ENCODE measurements at regions not wholly inside any gene's neighbourhood (a gene's known extent, or its start where the extent isn't known, plus 50 kb on each side); places are given as distances from the start of the nearest gene placed in this dataset.

DNA sequence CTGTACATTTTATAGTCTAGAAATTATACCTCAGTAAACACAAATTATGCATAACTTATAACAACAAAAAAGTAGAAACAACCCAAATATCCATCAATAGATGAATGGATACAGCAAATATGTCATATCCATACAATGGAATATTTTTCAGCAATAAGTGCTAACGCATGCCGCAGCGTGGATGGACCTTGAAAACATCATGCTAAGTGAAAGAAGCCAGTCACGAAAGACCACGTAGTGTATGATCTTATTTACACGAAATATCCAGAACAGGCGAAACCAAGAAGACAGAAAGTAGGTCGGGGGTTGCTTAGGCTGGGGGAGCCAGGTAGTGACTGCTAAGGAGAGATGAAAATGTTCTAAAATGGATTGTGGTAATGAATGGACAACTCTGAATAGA, 167.1 kb upstream of the MYCN start:
- DNase-seq (ENCODE audit: low read depth, low spot score) = no peak
- ChIA-PET CTCF (no interaction called here), POLR2A (no interaction called here)
- no peaks in the 10 kb centered on the region for H3K36me3 ChIP-seq (ENCODE audit: control insufficient read depth, insufficient read depth, low read length)
- H3K9me3 ChIP-seq (ENCODE audit: control insufficient read depth, insufficient read depth, low read depth, low read length) = no peaks in the 10 kb centered on the region
- no peak overlapping the region for H3K27ac ChIP-seq (ENCODE audit: low read length)
- H3K4me1 ChIP-seq (ENCODE audit: control insufficient read depth, insufficient read depth, low read length) = no peaks in the 10 kb centered on the region
- in situ Hi-C loops (cut with HindIII; ENCODE audit: low pct_unique_long_range_greater_than_20kb, low sequenced_read_pairs) (no loop called here), intact Hi-C loops (cut with micrococcal nuclease; ENCODE audit: unreplicated experiment) (no loop called here)
- H3K27me3 ChIP-seq (ENCODE audit: control insufficient read depth, insufficient read depth, low read length) = no peaks in the 10 kb centered on the region; the same call in 1 of the 2 replicates
- H3K4me3 ChIP-seq (ENCODE audit: low read depth in 2 of 2, low read length in 2 of 2) = no peak overlapping the region
- no peak for ATAC-seq
- no TSS peak for BruUV-seq (replicated peaks)
- TF ChIP-seq TCF7L2 (IDR thresholded peaks at IDR 0.05; ENCODE audit: low read depth, low read length) (no peak), POLR2AphosphoS5 (IDR thresholded peaks at IDR 0.05; ENCODE audit: low read depth, low read length) (no peak), SIN3A (IDR thresholded peaks at IDR 0.05; ENCODE audit: borderline replicate concordance, insufficient read depth, low read depth, low read length) (no peak)
- TF ChIP-seq, protein P1, sequence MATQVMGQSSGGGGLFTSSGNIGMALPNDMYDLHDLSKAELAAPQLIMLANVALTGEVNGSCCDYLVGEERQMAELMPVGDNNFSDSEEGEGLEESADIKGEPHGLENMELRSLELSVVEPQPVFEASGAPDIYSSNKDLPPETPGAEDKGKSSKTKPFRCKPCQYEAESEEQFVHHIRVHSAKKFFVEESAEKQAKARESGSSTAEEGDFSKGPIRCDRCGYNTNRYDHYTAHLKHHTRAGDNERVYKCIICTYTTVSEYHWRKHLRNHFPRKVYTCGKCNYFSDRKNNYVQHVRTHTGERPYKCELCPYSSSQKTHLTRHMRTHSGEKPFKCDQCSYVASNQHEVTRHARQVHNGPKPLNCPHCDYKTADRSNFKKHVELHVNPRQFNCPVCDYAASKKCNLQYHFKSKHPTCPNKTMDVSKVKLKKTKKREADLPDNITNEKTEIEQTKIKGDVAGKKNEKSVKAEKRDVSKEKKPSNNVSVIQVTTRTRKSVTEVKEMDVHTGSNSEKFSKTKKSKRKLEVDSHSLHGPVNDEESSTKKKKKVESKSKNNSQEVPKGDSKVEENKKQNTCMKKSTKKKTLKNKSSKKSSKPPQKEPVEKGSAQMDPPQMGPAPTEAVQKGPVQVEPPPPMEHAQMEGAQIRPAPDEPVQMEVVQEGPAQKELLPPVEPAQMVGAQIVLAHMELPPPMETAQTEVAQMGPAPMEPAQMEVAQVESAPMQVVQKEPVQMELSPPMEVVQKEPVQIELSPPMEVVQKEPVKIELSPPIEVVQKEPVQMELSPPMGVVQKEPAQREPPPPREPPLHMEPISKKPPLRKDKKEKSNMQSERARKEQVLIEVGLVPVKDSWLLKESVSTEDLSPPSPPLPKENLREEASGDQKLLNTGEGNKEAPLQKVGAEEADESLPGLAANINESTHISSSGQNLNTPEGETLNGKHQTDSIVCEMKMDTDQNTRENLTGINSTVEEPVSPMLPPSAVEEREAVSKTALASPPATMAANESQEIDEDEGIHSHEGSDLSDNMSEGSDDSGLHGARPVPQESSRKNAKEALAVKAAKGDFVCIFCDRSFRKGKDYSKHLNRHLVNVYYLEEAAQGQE (IDR thresholded peaks at IDR 0.05; ENCODE audit: insufficient read depth in 1 of 2, low read depth in 2 of 2, low read length in 1 of 2) = no peak
- TF ChIP-seq, protein P2, sequence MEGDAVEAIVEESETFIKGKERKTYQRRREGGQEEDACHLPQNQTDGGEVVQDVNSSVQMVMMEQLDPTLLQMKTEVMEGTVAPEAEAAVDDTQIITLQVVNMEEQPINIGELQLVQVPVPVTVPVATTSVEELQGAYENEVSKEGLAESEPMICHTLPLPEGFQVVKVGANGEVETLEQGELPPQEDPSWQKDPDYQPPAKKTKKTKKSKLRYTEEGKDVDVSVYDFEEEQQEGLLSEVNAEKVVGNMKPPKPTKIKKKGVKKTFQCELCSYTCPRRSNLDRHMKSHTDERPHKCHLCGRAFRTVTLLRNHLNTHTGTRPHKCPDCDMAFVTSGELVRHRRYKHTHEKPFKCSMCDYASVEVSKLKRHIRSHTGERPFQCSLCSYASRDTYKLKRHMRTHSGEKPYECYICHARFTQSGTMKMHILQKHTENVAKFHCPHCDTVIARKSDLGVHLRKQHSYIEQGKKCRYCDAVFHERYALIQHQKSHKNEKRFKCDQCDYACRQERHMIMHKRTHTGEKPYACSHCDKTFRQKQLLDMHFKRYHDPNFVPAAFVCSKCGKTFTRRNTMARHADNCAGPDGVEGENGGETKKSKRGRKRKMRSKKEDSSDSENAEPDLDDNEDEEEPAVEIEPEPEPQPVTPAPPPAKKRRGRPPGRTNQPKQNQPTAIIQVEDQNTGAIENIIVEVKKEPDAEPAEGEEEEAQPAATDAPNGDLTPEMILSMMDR (IDR thresholded peaks at IDR 0.05) = no peak

DNA sequence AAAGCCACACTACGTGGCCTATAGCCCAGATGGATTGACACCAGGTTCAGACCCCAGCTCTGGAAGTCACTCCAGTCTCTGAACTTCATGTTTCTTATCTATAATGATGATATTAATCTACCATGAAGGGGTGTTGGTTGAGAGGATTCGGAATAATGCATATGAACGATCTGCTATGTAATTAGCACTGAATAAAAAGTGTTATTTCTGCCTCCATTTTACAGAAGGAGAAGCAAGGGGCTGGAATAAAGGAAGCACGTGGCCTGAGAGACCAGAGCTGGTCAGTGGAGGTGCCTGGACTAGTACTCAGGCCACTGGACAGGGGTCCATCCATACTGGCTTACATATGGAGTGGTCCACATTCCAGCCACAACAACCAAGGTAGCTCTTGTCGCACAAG, 166.5 kb upstream of the MYCN start:
- no peak overlapping the region for H3K4me3 ChIP-seq (ENCODE audit: low read depth in 2 of 2, low read length in 2 of 2)
- no TSS peak for BruUV-seq (replicated peaks)
- TF ChIP-seq TCF7L2 (IDR thresholded peaks at IDR 0.05; ENCODE audit: low read depth, low read length) (no peak), SIN3A (IDR thresholded peaks at IDR 0.05; ENCODE audit: borderline replicate concordance, insufficient read depth, low read depth, low read length) (no peak), POLR2AphosphoS5 (IDR thresholded peaks at IDR 0.05; ENCODE audit: low read depth, low read length) (no peak)
- TF ChIP-seq, protein P1 (IDR thresholded peaks at IDR 0.05; ENCODE audit: insufficient read depth in 1 of 2, low read depth in 2 of 2, low read length in 1 of 2) = no peak
- CTCF ChIA-PET = no interaction called here
- H3K9me3 ChIP-seq (ENCODE audit: control insufficient read depth, insufficient read depth, low read depth, low read length) = no peaks in the 10 kb centered on the region
- no peak overlapping the region for H3K27ac ChIP-seq (ENCODE audit: low read length)
- no peak for ATAC-seq
- POLR2A ChIA-PET = no interaction called here
- no peak for DNase-seq (ENCODE audit: low read depth, low spot score)
- intact Hi-C loops (cut with micrococcal nuclease; ENCODE audit: unreplicated experiment) (no loop called here), in situ Hi-C loops (cut with HindIII; ENCODE audit: low pct_unique_long_range_greater_than_20kb, low sequenced_read_pairs) (no loop called here)
- no peaks in the 10 kb centered on the region for H3K4me1 ChIP-seq (ENCODE audit: control insufficient read depth, insufficient read depth, low read length)
- no peaks in the 10 kb centered on the region for H3K36me3 ChIP-seq (ENCODE audit: control insufficient read depth, insufficient read depth, low read length)
- H3K27me3 ChIP-seq (ENCODE audit: control insufficient read depth, insufficient read depth, low read length) = no peaks in the 10 kb centered on the region; the same call in 1 of the 2 replicates
